Left lung (tissue), 4 donors: ENCODE measurements at regions not wholly inside any gene's neighbourhood (a gene's known extent, or its start where the extent isn't known, plus 50 kb on each side); places are given as distances from the start of the nearest gene placed in this dataset.

Source experiments
- ATAC-seq: fragments of 200-7000 bp; cut with Tn5 transposase; one replicate; pipeline ENCODE4 v1.9.1; 2020; ENCODE audit warnings: moderate library complexity
- DNase-seq, 4 donors: peaks; one replicate each; pipeline ENCODE4 v3.0.0-alpha.2; 2013 to 2020
- H3K27ac ChIP-seq, 2 donors: fragments of 200-600 bp; sonication (generic) in 1 of 2; one replicate each; pipeline versions ENCODE4 v1.5.0 to v1.8.0; 2020 to 2021
- H3K27me3 ChIP-seq, 2 donors: fragments of 200-600 bp; sonication (generic) in 1 of 2; one replicate each; pipeline versions ENCODE4 v1.5.0 to v1.8.0; 2020 to 2021
- H3K36me3 ChIP-seq, 2 donors: fragments of 200-600 bp; sonication (generic) in 1 of 2; one replicate each; pipeline versions ENCODE4 v1.5.0 to v1.8.0; 2020 to 2021
- H3K4me1 ChIP-seq, 2 donors: fragments of 200-600 bp; one replicate each; pipeline ENCODE4 v1.8.0; 2021
- H3K4me3 ChIP-seq, 2 donors: fragments of 200-600 bp; sonication (generic) in 1 of 2; one replicate each; pipeline versions ENCODE4 v1.5.0 to v1.8.0; 2020 to 2021; ENCODE audit warnings: mild to moderate bottlenecking in 1 of 2
- H3K9me3 ChIP-seq, 2 donors: fragments of 200-600 bp; sonication (generic) in 1 of 2; one replicate each; pipeline versions ENCODE4 v1.5.0 to v1.8.0; 2020 to 2021
- intact Hi-C, 2 donors: fragments of 100-400 bp; cut with DNase I; formaldehyde crosslinking; loops; one replicate each; pipeline versions ENCODE4 v1.11.2 to v1.14.2; 2022
- TF ChIP-seq, protein P1 (sequence below), 2 donors: fragments of 200-600 bp; sonication (generic) in 1 of 2; IDR thresholded peaks; one replicate each; pipeline versions ENCODE4 v1.5.0 to v1.8.0; 2021; ENCODE audit warnings: antibody characterized with exemption in 2 of 2
- donor health status: DM: no; HTN: yes; CAD: no.
- donor health status: DM: no; HTN: no; CAD: no.

GRCh38 chr15:60259469-60259868 is 138.3 kb downstream of the ANXA2 start:
- H3K36me3 ChIP-seq: no peaks in the 10 kb centered on the region
- H3K27ac ChIP-seq: no peak overlapping the region
- no peaks in the 10 kb centered on the region for H3K9me3 ChIP-seq
- ATAC-seq (no peak), DNase-seq (no peak)
- TF ChIP-seq, protein P1, sequence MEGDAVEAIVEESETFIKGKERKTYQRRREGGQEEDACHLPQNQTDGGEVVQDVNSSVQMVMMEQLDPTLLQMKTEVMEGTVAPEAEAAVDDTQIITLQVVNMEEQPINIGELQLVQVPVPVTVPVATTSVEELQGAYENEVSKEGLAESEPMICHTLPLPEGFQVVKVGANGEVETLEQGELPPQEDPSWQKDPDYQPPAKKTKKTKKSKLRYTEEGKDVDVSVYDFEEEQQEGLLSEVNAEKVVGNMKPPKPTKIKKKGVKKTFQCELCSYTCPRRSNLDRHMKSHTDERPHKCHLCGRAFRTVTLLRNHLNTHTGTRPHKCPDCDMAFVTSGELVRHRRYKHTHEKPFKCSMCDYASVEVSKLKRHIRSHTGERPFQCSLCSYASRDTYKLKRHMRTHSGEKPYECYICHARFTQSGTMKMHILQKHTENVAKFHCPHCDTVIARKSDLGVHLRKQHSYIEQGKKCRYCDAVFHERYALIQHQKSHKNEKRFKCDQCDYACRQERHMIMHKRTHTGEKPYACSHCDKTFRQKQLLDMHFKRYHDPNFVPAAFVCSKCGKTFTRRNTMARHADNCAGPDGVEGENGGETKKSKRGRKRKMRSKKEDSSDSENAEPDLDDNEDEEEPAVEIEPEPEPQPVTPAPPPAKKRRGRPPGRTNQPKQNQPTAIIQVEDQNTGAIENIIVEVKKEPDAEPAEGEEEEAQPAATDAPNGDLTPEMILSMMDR (IDR thresholded peaks at IDR 0.05): no peak
- peaks cover 0 to 5% of the 10 kb centered on the region in 2 donors for H3K4me1 ChIP-seq
- peaks cover 0 to 16% of the 10 kb centered on the region in 2 donors for H3K27me3 ChIP-seq
- intact Hi-C loops: no loop called here
- no peak overlapping the region for H3K4me3 ChIP-seq

GRCh38 chr15:60264088-60264487 is 133.7 kb downstream of the ANXA2 start:
- Histone ChIP-seq H3K27ac (no peak overlapping the region), H3K4me1 (no peaks in the 10 kb centered on the region), H3K4me3 (no peak overlapping the region), H3K27me3 (peaks cover 0 to 21% of the 10 kb centered on the region in 2 donors), H3K9me3 (no peaks in the 10 kb centered on the region), H3K36me3 (no peaks in the 10 kb centered on the region)
- no peak for DNase-seq
- ATAC-seq: no peak
- intact Hi-C loops: no loop called here
- TF ChIP-seq, protein P1 (IDR thresholded peaks at IDR 0.05): no peak

DNA sequence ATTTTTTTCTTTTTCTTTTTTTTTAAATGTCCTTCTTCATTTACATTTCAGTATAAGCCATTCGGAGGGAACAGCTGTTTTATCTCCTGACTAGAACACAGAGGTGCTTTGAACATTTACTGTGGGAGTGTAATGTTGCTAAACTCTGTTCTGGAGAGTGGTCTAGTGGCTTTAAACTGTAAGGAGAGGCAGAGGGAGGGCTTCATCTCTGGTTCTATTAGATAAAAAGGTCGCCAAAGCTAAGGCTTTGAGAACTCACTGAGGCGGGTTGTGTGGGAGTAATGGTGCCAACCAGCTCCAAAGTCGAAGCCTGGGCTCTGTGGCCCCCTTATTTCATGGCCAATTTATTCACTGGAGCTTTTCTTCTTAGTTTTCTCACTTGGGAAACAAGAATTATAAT is 133.2 kb downstream of the ANXA2 start:
- ATAC-seq (no peak), DNase-seq (peak in 1 of 4 donors; percentile 3)
- no peaks in the 10 kb centered on the region for H3K9me3 ChIP-seq
- TF ChIP-seq, protein P1 (IDR thresholded peaks at IDR 0.05): no peak
- intact Hi-C loops: no loop called here
- peaks cover 0 to 21% of the 10 kb centered on the region in 2 donors for H3K27me3 ChIP-seq
- H3K4me3 ChIP-seq: no peak overlapping the region
- no peaks in the 10 kb centered on the region for H3K36me3 ChIP-seq
- no peak overlapping the region for H3K27ac ChIP-seq
- no peaks in the 10 kb centered on the region for H3K4me1 ChIP-seq

GRCh38 chr15:60265057-60265456 is 132.7 kb downstream of the ANXA2 start:
- Histone ChIP-seq H3K4me1 (no peaks in the 10 kb centered on the region), H3K27ac (no peak overlapping the region), H3K27me3 (peaks cover 0 to 21% of the 10 kb centered on the region in 2 donors), H3K9me3 (no peaks in the 10 kb centered on the region), H3K4me3 (no peak overlapping the region), H3K36me3 (no peaks in the 10 kb centered on the region)
- intact Hi-C loops: no loop called here
- ATAC-seq (no peak), DNase-seq (no peak)
- TF ChIP-seq, protein P1 (IDR thresholded peaks at IDR 0.05): no peak

- Histone ChIP-seq H3K36me3 (no peaks in the 10 kb centered on the region), H3K27ac (no peak overlapping the region), H3K4me3 (no peak overlapping the region), H3K9me3 (peaks cover 0 to 36% of the 10 kb centered on the region in 2 donors), H3K27me3 (no peaks in the 10 kb centered on the region), H3K4me1 (no peaks in the 10 kb centered on the region)
- intact Hi-C loops: no loop called here
- TF ChIP-seq, protein P1 (IDR thresholded peaks at IDR 0.05): no peak
- DNase-seq (no peak), ATAC-seq (no peak)
These were observed 125.2 kb downstream of the ANXA2 start for GRCh38 chr15:60272623-60273022.
